ENCODE measurements at regions not wholly inside any gene's neighbourhood (a gene's known extent, or its start where the extent isn't known, plus 50 kb on each side); places are given as distances from the start of the nearest gene placed in this dataset.
"Not testable (repeated sequence)": the region's sequence is repeated elsewhere in the genome, so short reads cannot be mapped to it uniquely, and the experiment has no call there.

- H3K4me3 Mint-ChIP-seq, result peak overlapping the region; percentile 19
- peaks cover 72% of the 10 kb centered on the region for H3K4me1 Mint-ChIP-seq
- peak; percentile 33 for ATAC-seq
- H3K27ac Mint-ChIP-seq, result peak overlapping the region; percentile 68
- no peaks in the 10 kb centered on the region for H3K36me3 Mint-ChIP-seq
- no peak for DNase-seq (ENCODE audit: low spot score in 2 of 2)
- no peaks in the 10 kb centered on the region for H3K9me3 Mint-ChIP-seq
These were observed 255.1 kb upstream of the MKLN1 start for GRCh38 chr7:131072505-131073091.

GRCh38 chr7:131074043-131074442 lies 253.6 kb upstream of the MKLN1 start:
- ATAC-seq, result no peak
- Mint-ChIP-seq H3K36me3 (no peaks in the 10 kb centered on the region), H3K4me3 (no peak overlapping the region)

DNA sequence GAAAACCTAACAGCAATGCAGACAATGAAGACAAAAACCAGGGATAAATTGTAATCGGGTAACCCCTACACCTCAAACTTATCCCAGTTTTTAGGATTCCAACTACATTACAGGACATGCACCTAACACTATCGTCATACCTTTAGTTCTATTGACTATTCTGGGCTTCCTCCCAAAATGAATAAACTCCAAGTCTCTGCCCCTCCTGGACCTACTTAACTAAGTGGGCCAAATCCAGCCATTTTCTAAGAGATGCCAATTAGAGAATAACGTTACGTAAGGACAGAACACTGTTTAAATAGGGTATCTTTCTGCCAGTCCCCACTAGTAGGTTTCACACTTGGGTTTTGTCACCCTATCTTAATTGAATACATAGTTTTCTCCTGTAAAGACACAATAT lies 253.1 kb upstream of the MKLN1 start:
- no peak for DNase-seq (ENCODE audit: low spot score in 2 of 2)
- ATAC-seq, result no peak
- H3K4me1 Mint-ChIP-seq, result peaks cover 52% of the 10 kb centered on the region
- H3K27ac Mint-ChIP-seq, result peak overlapping the region; percentile 29
- no peak overlapping the region for H3K4me3 Mint-ChIP-seq
- H3K9me3 Mint-ChIP-seq, result no peaks in the 10 kb centered on the region
- no peaks in the 10 kb centered on the region for H3K36me3 Mint-ChIP-seq

More at GRCh38 chr7:131074043-131074442, 253.6 kb upstream of the MKLN1 start:
- Mint-ChIP-seq H3K9me3 (no peaks in the 10 kb centered on the region), H3K27ac (peak overlapping the region; percentile 29), H3K4me1 (peaks cover 58% of the 10 kb centered on the region)
- DNase-seq (ENCODE audit: low spot score in 2 of 2), result no peak

DNA sequence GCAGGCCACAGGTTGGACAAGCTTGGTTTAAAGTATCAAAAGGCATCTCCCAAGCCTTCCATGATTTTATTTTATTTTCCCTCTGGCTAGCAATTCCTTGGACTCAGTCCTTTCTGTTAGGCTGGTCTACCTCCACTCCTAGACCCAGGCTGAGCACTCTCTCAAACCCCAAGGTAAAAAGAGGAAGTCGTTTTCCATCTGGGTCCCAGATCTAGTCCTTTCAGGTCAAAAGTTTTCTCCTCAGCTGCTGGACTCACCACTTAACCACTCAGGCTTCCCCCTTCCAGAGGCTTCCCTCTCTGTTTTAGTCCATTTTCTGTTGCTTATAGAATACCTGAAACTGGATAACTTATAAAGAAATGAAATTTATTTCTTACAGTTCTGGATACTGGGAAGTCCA lies 252.3 kb upstream of the MKLN1 start:
- no peak for DNase-seq (ENCODE audit: low spot score in 2 of 2)
- Mint-ChIP-seq H3K9me3 (no peaks in the 10 kb centered on the region), H3K36me3 (no peaks in the 10 kb centered on the region), H3K4me3 (no peak overlapping the region), H3K4me1 (peaks cover 44% of the 10 kb centered on the region), H3K27ac (no peak overlapping the region)
- ATAC-seq, result no peak

GRCh38 chr7:131076032-131076431 lies 251.6 kb upstream of the MKLN1 start:
- peak overlapping the region; percentile 22 for H3K4me3 Mint-ChIP-seq

DNA sequence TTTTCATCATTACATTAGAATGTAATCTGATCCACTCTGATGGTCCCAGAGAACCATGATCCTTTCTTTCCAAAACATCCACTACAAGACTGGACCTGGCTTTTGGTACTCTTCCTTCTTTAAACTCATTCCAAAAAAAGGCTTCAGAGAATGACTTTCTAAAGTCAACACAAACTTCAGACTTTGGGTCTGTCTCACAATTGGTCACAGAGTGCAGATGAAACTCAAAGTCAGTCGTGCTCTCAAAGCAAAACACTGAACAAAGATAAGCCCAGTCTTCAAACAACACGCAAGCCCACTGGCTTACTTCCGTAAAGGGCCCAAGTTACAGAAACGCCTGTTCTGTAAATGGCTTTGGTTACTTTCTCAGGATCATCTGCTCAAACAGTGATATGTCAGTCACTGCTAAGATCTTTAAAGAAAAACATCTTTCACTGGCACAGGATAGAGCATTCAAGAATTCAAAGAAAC lies 250.9 kb upstream of the MKLN1 start:
- no peak for ATAC-seq
- Mint-ChIP-seq H3K4me1 (peaks cover 45% of the 10 kb centered on the region), H3K27ac (no peak overlapping the region), H3K9me3 (no peaks in the 10 kb centered on the region), H3K4me3 (peak overlapping the region; percentile 22), H3K36me3 (peaks cover 2% of the 10 kb centered on the region)
- DNase-seq (ENCODE audit: low spot score in 2 of 2), result no peak

More at GRCh38 chr7:131076032-131076431, 251.6 kb upstream of the MKLN1 start:
- DNase-seq (ENCODE audit: low spot score in 2 of 2), result no peak
- Mint-ChIP-seq H3K36me3 (no peaks in the 10 kb centered on the region), H3K9me3 (no peaks in the 10 kb centered on the region), H3K4me1 (peaks cover 43% of the 10 kb centered on the region), H3K27ac (no peak overlapping the region)
- peak; percentile 63 for ATAC-seq

- Mint-ChIP-seq H3K9me3 (no peaks in the 10 kb centered on the region), H3K4me3 (no peak overlapping the region), H3K36me3 (peaks cover 12% of the 10 kb centered on the region), H3K4me1 (peaks cover 45% of the 10 kb centered on the region), H3K27ac (no peak overlapping the region)
- ATAC-seq (no peak), DNase-seq (ENCODE audit: low spot score in 2 of 2) (no peak)
These were observed 249.9 kb upstream of the MKLN1 start for GRCh38 chr7:131077735-131078134.

- Mint-ChIP-seq H3K9me3 (no peaks in the 10 kb centered on the region), H3K4me1 (peaks cover 47% of the 10 kb centered on the region), H3K4me3 (no peak overlapping the region), H3K27ac (no peak overlapping the region), H3K36me3 (peaks cover 40% of the 10 kb centered on the region)
- ATAC-seq (peak; percentile 39), DNase-seq (ENCODE audit: low spot score in 2 of 2) (no peak)
These were observed 246.9 kb upstream of the MKLN1 start for GRCh38 chr7:131080754-131081153.

DNA sequence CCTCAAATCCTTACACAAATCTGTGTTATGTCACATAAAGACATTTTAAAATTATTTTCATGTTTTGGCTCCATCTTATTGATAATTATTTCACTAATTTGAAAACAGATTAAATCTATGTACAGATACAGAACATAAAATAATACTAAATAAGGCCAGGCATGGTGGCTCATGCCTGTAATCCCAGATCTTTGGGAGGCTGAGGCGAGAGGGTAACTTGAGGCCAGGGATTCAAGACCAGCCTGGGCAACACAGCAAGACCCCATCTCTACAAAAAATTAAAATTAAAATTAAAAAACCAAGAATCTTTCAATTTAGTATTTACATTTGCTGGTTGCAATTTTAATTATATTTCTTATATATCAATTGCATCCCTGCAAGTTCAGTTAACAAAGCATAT lies 246.4 kb upstream of the MKLN1 start:
- Mint-ChIP-seq H3K4me1 (peaks cover 42% of the 10 kb centered on the region), H3K27ac (peak overlapping the region; percentile 35), H3K36me3 (peaks cover 46% of the 10 kb centered on the region), H3K9me3 (no peaks in the 10 kb centered on the region), H3K4me3 (no peak overlapping the region)
- DNase-seq (ENCODE audit: low spot score in 2 of 2) (no peak), ATAC-seq (no peak)

- H3K4me3 Mint-ChIP-seq, result no peak overlapping the region
- ATAC-seq, result no peak
- DNase-seq (ENCODE audit: low spot score in 2 of 2), result no peak
- H3K4me1 Mint-ChIP-seq, result peaks cover 48% of the 10 kb centered on the region
- peaks cover 71% of the 10 kb centered on the region for H3K36me3 Mint-ChIP-seq
- H3K27ac Mint-ChIP-seq, result peak overlapping the region; percentile 55
- H3K9me3 Mint-ChIP-seq, result no peaks in the 10 kb centered on the region
These were observed 243.9 kb upstream of the MKLN1 start for GRCh38 chr7:131083781-131084180.

DNA sequence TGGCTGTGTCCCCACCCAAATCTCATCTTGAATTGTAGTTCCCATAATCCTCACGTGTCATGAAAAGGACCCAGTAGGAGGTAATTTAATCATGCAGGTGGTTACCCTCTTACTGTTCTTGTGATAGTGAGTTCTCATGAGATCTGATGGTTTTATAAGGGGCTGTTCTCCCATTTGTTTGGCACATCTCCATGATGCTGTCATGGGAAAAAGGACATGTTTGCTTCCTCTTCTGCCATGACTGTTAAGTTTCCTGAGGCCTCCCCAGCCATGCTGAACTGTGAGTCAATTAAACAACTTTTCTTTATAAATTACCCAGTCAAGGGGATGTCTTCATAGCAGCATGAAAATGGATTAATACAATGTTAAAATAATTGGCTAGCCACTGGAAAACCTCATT lies 243.3 kb upstream of the MKLN1 start:
- H3K36me3 Mint-ChIP-seq, result peaks cover 76% of the 10 kb centered on the region
- H3K4me1 Mint-ChIP-seq, result peaks cover 52% of the 10 kb centered on the region
- ATAC-seq; DNase-seq (ENCODE audit: low spot score in 2 of 2); H3K9me3 Mint-ChIP-seq; H3K4me3 Mint-ChIP-seq: not testable (repeated sequence)
- peak overlapping the region; percentile 55 for H3K27ac Mint-ChIP-seq

- H3K4me3 Mint-ChIP-seq, result peak overlapping the region; percentile 5
- H3K9me3 Mint-ChIP-seq, result no peaks in the 10 kb centered on the region
- H3K27ac Mint-ChIP-seq, result peak overlapping the region; percentile 32
- DNase-seq (ENCODE audit: low spot score in 2 of 2) (no peak), ATAC-seq (no peak)
- peaks cover 67% of the 10 kb centered on the region for H3K4me1 Mint-ChIP-seq
- H3K36me3 Mint-ChIP-seq, result peaks cover 98% of the 10 kb centered on the region
These were observed 239.7 kb upstream of the MKLN1 start for GRCh38 chr7:131087756-131088658.

- Mint-ChIP-seq H3K4me1 (peaks cover 64% of the 10 kb centered on the region), H3K4me3 (no peak overlapping the region), H3K27ac (peak overlapping the region; percentile 29), H3K36me3 (peaks cover 98% of the 10 kb centered on the region), H3K9me3 (no peaks in the 10 kb centered on the region)
- no peak for DNase-seq (ENCODE audit: low spot score in 2 of 2)
- peak; percentile 58 for ATAC-seq
These were observed 237.5 kb upstream of the MKLN1 start for GRCh38 chr7:131090188-131090587.

- peaks cover 67% of the 10 kb centered on the region for H3K4me1 Mint-ChIP-seq
- H3K9me3 Mint-ChIP-seq, result no peaks in the 10 kb centered on the region
- ATAC-seq, result peak; percentile 42
These were observed 236.6 kb upstream of the MKLN1 start for GRCh38 chr7:131090886-131091692.

DNA sequence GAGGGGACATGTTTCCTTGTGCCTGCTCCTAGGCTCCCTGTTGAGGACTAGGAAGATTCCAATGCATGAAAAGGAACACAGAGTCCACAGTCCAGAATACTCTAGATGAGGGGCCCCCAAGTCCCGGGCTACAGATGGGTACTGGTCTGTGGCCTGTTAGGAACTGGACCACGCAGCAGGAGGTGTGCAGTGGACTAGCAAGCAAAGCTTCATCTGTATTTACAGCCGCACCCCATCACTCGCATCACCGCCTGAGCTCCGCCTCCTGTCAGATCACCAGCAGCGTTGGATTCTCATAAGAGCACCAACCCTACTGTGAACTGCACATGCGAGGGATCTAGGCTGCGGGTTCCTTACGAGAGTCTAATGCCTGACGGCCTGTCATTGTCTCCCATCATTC lies 233.0 kb upstream of the MKLN1 start:
- no peak overlapping the region for H3K4me3 Mint-ChIP-seq
- H3K27ac Mint-ChIP-seq, result peak overlapping the region; percentile 100
- no peak for DNase-seq (ENCODE audit: low spot score in 2 of 2)
- H3K4me1 Mint-ChIP-seq, result peaks cover 81% of the 10 kb centered on the region
- no peaks in the 10 kb centered on the region for H3K9me3 Mint-ChIP-seq
- peaks cover 98% of the 10 kb centered on the region for H3K36me3 Mint-ChIP-seq
- ATAC-seq, result no peak

More at GRCh38 chr7:131090886-131091692, 236.6 kb upstream of the MKLN1 start:
- H3K36me3 Mint-ChIP-seq, result peaks cover 98% of the 10 kb centered on the region
- peak overlapping the region; percentile 30 for H3K4me3 Mint-ChIP-seq
- H3K27ac Mint-ChIP-seq, result peak overlapping the region; percentile 29
- no peak for DNase-seq (ENCODE audit: low spot score in 2 of 2)
